ENCODE measurements at regions not wholly inside any gene's neighbourhood (a gene's known extent, or its start where the extent isn't known, plus 50 kb on each side); places are given as distances from the start of the nearest gene placed in this dataset.

DNA sequence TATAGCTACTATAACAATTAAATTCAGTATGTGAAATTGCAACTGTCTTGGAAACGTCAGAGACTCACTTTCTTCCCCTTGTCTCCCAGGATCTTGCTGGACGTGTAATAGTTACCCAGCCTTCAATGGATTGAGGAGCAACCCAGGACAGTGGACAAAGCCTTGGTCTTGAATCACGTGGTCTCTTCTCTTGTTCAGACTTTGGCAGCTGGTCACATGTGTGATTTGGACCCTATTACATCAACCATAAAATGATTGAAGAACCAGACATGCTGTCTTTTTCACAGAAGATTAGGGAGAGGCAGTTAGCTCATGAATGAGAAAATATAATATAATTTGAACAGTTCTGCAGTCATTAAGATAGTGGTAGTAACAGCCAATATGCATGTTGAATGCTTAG, 1085.5 kb upstream of the RBFOX1 start:
- Mint-ChIP-seq H3K4me1 (peaks cover 19% of the 10 kb centered on the region), H3K27me3 (ENCODE audit: low read depth) (peaks cover 26% of the 10 kb centered on the region), H3K9me3 (peaks cover 3% of the 10 kb centered on the region), H3K4me3 (no peak overlapping the region), H3K27ac (ENCODE audit: unreplicated experiment) (no peak overlapping the region), H3K36me3 (ENCODE audit: low read depth) (no peaks in the 10 kb centered on the region)
- TF ChIP-seq, protein P1, sequence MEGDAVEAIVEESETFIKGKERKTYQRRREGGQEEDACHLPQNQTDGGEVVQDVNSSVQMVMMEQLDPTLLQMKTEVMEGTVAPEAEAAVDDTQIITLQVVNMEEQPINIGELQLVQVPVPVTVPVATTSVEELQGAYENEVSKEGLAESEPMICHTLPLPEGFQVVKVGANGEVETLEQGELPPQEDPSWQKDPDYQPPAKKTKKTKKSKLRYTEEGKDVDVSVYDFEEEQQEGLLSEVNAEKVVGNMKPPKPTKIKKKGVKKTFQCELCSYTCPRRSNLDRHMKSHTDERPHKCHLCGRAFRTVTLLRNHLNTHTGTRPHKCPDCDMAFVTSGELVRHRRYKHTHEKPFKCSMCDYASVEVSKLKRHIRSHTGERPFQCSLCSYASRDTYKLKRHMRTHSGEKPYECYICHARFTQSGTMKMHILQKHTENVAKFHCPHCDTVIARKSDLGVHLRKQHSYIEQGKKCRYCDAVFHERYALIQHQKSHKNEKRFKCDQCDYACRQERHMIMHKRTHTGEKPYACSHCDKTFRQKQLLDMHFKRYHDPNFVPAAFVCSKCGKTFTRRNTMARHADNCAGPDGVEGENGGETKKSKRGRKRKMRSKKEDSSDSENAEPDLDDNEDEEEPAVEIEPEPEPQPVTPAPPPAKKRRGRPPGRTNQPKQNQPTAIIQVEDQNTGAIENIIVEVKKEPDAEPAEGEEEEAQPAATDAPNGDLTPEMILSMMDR (conservative IDR thresholded peaks at IDR 0.05): no peak
- no peak for DNase-seq (ENCODE audit: low read depth, low spot score)

DNA sequence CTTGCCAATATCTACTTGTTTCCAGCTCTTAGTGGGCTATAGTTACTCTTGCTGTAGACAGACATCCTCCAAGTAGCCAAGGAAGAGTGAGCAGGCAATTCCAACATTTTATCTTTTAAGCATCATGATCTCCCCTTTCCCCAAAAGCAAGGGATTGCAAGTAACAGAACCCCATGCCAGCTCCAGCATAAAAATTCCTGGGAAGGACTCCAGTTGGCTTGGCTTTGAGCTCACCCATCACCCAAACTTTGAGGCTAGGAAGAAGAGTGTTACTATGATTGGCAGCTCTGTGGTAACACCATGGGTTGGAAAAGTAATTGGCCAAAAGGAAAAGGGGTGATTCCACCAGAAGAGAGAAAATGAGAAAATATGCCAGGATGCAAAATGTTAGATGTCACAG, 1086.4 kb upstream of the RBFOX1 start:
- H3K4me1 Mint-ChIP-seq: peaks cover 19% of the 10 kb centered on the region
- H3K27ac Mint-ChIP-seq (ENCODE audit: unreplicated experiment): no peak overlapping the region
- peaks cover 18% of the 10 kb centered on the region for H3K27me3 Mint-ChIP-seq (ENCODE audit: low read depth)
- H3K4me3 Mint-ChIP-seq: no peak overlapping the region
- H3K9me3 Mint-ChIP-seq: peaks cover 3% of the 10 kb centered on the region
- no peak for DNase-seq (ENCODE audit: low read depth, low spot score)
- no peaks in the 10 kb centered on the region for H3K36me3 Mint-ChIP-seq (ENCODE audit: low read depth)
- TF ChIP-seq, protein P1 (conservative IDR thresholded peaks at IDR 0.05): no peak

DNA sequence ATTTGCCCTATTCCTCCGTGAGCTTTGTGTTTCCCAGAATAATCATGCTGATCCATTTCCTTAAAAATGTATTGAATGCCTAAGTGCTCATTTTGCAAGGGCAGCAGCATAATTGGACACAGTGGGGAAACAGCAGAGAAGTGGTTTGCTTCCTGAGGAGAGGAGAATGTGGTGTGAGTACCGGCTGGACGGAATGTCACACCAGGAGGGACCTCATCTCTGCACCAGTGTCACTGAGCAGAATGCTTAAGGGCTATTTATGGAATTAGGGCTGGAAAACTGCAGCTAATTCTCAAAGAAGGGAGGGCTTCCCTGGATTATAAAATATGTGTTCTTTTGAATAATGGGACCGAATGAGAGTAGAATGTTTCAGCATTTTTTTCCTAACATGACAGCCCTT, 1100.6 kb upstream of the RBFOX1 start:
- no peaks in the 10 kb centered on the region for H3K36me3 Mint-ChIP-seq (ENCODE audit: low read depth)
- peaks cover 24% of the 10 kb centered on the region for H3K27me3 Mint-ChIP-seq (ENCODE audit: low read depth)
- H3K4me1 Mint-ChIP-seq: peaks cover 10% of the 10 kb centered on the region
- peaks cover 4% of the 10 kb centered on the region for H3K9me3 Mint-ChIP-seq
- no peak overlapping the region for H3K27ac Mint-ChIP-seq (ENCODE audit: unreplicated experiment)
- TF ChIP-seq, protein P1 (conservative IDR thresholded peaks at IDR 0.05): no peak
- DNase-seq (ENCODE audit: low read depth, low spot score): no peak
- H3K4me3 Mint-ChIP-seq: no peak overlapping the region

DNA sequence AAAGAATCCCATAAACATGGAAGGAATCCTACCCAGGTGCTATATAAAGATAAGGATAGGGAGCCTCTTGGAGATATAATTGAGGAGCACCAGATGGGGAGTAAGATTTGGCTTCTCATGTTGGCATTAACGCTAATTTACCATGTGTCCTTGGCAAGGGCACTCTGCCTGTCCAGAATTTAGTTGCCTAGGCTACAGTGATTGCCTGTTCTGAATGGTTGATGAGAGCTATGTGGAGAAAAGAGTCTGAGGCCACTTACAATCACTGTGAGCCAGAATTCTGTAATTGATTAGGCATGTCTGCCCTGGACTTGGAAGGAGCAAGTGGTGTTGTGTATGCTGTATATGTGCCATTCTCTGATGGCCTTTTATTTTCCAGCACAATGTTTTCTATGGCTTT, 1101.2 kb upstream of the RBFOX1 start:
- peaks cover 10% of the 10 kb centered on the region for H3K4me1 Mint-ChIP-seq
- H3K27me3 Mint-ChIP-seq (ENCODE audit: low read depth): peaks cover 24% of the 10 kb centered on the region
- H3K36me3 Mint-ChIP-seq (ENCODE audit: low read depth): no peaks in the 10 kb centered on the region
- TF ChIP-seq, protein P1 (conservative IDR thresholded peaks at IDR 0.05): no peak
- H3K9me3 Mint-ChIP-seq: peaks cover 4% of the 10 kb centered on the region
- no peak overlapping the region for H3K4me3 Mint-ChIP-seq
- DNase-seq (ENCODE audit: low read depth, low spot score): no peak
- no peak overlapping the region for H3K27ac Mint-ChIP-seq (ENCODE audit: unreplicated experiment)

DNA sequence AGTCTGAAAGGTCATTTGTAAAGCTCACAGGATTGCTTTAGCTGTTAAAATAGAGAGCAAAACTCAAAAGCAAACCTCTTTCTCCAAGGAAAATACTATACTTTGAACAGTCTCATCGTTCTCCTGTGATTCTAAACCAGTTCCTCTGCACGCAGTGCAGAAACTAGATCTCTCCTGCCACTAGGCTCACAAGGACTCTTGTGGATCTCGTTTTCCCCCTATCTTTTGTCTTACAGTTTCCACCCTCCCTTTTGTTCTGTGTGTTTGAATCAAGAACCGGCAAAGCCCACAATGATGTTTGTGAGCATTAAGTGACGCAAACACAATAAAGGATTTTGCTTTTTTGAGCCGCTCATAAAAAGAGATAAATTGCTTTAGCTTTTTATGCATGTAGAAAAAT, 1103.5 kb upstream of the RBFOX1 start:
- H3K4me3 Mint-ChIP-seq: no peak overlapping the region
- H3K36me3 Mint-ChIP-seq (ENCODE audit: low read depth): no peaks in the 10 kb centered on the region
- peaks cover 15% of the 10 kb centered on the region for H3K27me3 Mint-ChIP-seq (ENCODE audit: low read depth)
- H3K9me3 Mint-ChIP-seq: peaks cover 4% of the 10 kb centered on the region
- H3K4me1 Mint-ChIP-seq: peaks cover 10% of the 10 kb centered on the region
- no peak for DNase-seq (ENCODE audit: low read depth, low spot score)
- TF ChIP-seq, protein P1 (conservative IDR thresholded peaks at IDR 0.05): no peak
- H3K27ac Mint-ChIP-seq (ENCODE audit: unreplicated experiment): no peak overlapping the region

DNA sequence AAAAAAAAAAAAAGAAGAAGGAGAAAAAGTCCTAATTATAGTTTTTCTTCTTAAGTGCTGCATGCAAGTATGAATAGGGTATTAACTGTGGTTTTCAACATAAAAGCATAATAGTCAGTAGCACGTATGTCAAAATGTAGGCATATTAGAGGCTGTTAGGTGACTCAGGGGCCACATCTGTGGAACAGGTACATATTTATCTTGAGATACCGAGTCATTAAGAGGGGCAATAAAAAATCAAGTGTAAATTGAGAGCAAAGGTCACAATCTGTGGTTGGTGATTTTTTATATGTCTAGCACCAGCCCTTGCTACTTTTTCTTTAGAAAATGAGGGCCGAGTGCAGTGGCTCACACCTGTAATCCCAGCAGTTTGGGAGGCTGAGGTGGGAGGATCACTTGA, 1113.8 kb upstream of the RBFOX1 start:
- Mint-ChIP-seq H3K27ac (ENCODE audit: unreplicated experiment) (no peak overlapping the region), H3K9me3 (no peaks in the 10 kb centered on the region), H3K36me3 (ENCODE audit: low read depth) (no peaks in the 10 kb centered on the region), H3K4me3 (no peak overlapping the region), H3K27me3 (ENCODE audit: low read depth) (peaks cover 31% of the 10 kb centered on the region), H3K4me1 (no peaks in the 10 kb centered on the region)
- TF ChIP-seq, protein P1 (conservative IDR thresholded peaks at IDR 0.05): no peak
- DNase-seq (ENCODE audit: low read depth, low spot score): no peak
